ENCODE measurements at regions not wholly inside any gene's neighbourhood (a gene's known extent, or its start where the extent isn't known, plus 50 kb on each side); places are given as distances from the start of the nearest gene placed in this dataset.

DNA sequence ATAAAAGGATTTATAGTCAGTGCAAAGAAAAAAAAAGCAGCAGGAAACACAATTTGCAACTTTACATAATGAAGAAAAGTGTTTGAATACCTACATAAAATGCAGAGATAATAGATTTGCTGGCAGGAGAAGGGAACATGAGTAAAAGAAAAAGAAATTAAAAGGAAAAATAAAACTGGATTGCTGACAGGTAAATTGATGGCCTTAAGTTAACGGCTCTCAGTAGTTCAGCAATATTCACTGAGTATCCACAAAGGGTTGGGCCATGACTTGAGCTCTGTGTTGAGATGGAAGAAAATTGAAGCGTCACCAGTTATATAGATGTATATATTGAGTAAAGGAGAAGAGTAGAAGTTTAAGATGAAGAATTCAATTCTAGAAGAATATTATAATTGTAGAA is 330.1 kb upstream of the VCX start:
- TF ChIP-seq POLR2A (IDR thresholded peaks at IDR 0.05): no peak
- TF ChIP-seq, protein P1, sequence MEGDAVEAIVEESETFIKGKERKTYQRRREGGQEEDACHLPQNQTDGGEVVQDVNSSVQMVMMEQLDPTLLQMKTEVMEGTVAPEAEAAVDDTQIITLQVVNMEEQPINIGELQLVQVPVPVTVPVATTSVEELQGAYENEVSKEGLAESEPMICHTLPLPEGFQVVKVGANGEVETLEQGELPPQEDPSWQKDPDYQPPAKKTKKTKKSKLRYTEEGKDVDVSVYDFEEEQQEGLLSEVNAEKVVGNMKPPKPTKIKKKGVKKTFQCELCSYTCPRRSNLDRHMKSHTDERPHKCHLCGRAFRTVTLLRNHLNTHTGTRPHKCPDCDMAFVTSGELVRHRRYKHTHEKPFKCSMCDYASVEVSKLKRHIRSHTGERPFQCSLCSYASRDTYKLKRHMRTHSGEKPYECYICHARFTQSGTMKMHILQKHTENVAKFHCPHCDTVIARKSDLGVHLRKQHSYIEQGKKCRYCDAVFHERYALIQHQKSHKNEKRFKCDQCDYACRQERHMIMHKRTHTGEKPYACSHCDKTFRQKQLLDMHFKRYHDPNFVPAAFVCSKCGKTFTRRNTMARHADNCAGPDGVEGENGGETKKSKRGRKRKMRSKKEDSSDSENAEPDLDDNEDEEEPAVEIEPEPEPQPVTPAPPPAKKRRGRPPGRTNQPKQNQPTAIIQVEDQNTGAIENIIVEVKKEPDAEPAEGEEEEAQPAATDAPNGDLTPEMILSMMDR (IDR thresholded peaks at IDR 0.05): no peak

Data from prostate gland (tissue), 2 donors.